Calu3 (cell line): ENCODE measurements at regions not wholly inside any gene's neighbourhood (a gene's known extent, or its start where the extent isn't known, plus 50 kb on each side); places are given as distances from the start of the nearest gene placed in this dataset.

Experiments
- BruUV-seq: library from RNA; stranded (reverse); fragments of 400-500 nt; replicated peaks from 2 replicates; lab custom pipeline; 2021; lab: Mats Ljungman, UMichigan
- CTCF ChIA-PET: fragments of 300-600 bp; sonication (Branson Sonifier 250); formaldehyde crosslinking; loops from one replicate; lab custom pipeline; 2022; ENCODE audit warnings: antibody characterized with exemption; lab: Charles Lee
- DNase-seq: peaks from one replicate; pipeline ENCODE4 v3.0.0; 2022
- H3K27ac Mint-ChIP-seq: one replicate; pipeline ENCODE4 v1.8.0; 2022; ENCODE audit warnings: mixed read lengths; ENCODE audit not compliant: unreplicated experiment
- H3K27me3 Mint-ChIP-seq: one replicate; pipeline ENCODE4 v1.8.0; 2022; ENCODE audit warnings: mixed read lengths; ENCODE audit not compliant: unreplicated experiment
- H3K36me3 Mint-ChIP-seq: one replicate; pipeline ENCODE4 v1.8.0; 2022; ENCODE audit warnings: mild to moderate bottlenecking, moderate library complexity, mixed read lengths; ENCODE audit not compliant: insufficient read depth, unreplicated experiment
- H3K4me1 Mint-ChIP-seq: one replicate; pipeline ENCODE4 v1.8.0; 2022; ENCODE audit warnings: mild to moderate bottlenecking, low read depth, mixed read lengths; ENCODE audit not compliant: unreplicated experiment
- H3K4me3 Mint-ChIP-seq: one replicate; pipeline ENCODE4 v1.8.0; 2022; ENCODE audit warnings: mild to moderate bottlenecking, low read depth, moderate library complexity, mixed read lengths; ENCODE audit not compliant: unreplicated experiment
- H3K9me3 Mint-ChIP-seq: one replicate; pipeline ENCODE4 v1.8.0; 2022; ENCODE audit warnings: low read depth, mixed read lengths; ENCODE audit not compliant: unreplicated experiment
- intact Hi-C: fragments of 100-400 bp; cut with micrococcal nuclease; formaldehyde crosslinking; loops from one replicate; pipeline ENCODE4 v1.10.0; 2022; ENCODE audit not compliant: unreplicated experiment
- TF ChIP-seq, protein P1 (sequence below): fragments of 200-600 bp; IDR thresholded peaks from one replicate; pipeline ENCODE4 v1.8.0; 2022; ENCODE audit warnings: antibody characterized with exemption; ENCODE audit not compliant: unreplicated experiment

DNA sequence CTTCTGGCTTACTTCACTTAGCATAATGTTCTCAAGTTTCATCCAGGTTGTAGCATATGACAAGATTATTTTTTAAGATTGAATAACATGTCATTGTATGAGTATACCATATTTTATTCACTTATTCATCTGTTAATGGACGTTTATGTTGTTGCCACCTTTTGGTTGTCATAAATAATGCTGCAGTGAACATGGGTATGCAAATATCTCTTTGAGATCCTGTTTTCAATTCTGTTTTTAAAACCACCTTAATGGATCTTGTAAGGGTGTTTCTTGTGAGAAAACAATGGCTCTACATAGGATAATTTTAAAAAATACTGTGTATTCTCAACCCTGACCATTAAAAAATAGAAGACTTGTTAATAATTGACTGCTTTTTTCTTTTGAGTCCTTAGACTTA lies 290.7 kb upstream of the TMEM229A start:
- intact Hi-C loops: no loop called here
- Mint-ChIP-seq H3K4me3 (no peak overlapping the region), H3K36me3 (no peaks in the 10 kb centered on the region), H3K27me3 (no peaks in the 10 kb centered on the region), H3K9me3 (peaks cover 6% of the 10 kb centered on the region), H3K27ac (no peak overlapping the region), H3K4me1 (no peaks in the 10 kb centered on the region)
- TF ChIP-seq, protein P1, sequence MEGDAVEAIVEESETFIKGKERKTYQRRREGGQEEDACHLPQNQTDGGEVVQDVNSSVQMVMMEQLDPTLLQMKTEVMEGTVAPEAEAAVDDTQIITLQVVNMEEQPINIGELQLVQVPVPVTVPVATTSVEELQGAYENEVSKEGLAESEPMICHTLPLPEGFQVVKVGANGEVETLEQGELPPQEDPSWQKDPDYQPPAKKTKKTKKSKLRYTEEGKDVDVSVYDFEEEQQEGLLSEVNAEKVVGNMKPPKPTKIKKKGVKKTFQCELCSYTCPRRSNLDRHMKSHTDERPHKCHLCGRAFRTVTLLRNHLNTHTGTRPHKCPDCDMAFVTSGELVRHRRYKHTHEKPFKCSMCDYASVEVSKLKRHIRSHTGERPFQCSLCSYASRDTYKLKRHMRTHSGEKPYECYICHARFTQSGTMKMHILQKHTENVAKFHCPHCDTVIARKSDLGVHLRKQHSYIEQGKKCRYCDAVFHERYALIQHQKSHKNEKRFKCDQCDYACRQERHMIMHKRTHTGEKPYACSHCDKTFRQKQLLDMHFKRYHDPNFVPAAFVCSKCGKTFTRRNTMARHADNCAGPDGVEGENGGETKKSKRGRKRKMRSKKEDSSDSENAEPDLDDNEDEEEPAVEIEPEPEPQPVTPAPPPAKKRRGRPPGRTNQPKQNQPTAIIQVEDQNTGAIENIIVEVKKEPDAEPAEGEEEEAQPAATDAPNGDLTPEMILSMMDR: no peak
- CTCF ChIA-PET: no interaction called here
- no peak for DNase-seq
- no TSS peak for BruUV-seq

DNA sequence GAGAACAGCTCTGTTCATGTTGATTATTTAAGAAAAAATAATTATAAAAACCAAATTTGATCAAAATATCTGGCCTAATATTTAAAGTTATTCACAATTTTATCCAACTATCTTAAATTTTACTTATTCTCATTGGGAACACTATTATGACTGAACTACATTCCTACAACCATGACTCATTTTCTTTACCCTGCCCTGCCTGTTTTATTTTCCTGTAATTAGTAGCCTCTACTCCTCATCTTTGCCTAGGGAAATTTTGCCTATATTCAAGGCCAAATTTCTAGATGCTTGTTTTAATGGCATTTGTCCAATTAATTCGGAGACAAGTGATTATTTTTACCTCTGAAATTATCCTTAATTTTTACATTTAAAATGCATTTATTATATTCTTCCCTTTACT lies 289.7 kb upstream of the TMEM229A start:
- no peak overlapping the region for H3K27ac Mint-ChIP-seq
- no peak overlapping the region for H3K4me3 Mint-ChIP-seq
- DNase-seq: no peak
- CTCF ChIA-PET: no interaction called here
- intact Hi-C loops: no loop called here
- TF ChIP-seq, protein P1: no peak
- no peaks in the 10 kb centered on the region for H3K36me3 Mint-ChIP-seq
- no peaks in the 10 kb centered on the region for H3K27me3 Mint-ChIP-seq
- no TSS peak for BruUV-seq
- no peaks in the 10 kb centered on the region for H3K4me1 Mint-ChIP-seq
- H3K9me3 Mint-ChIP-seq: peaks cover 6% of the 10 kb centered on the region

DNA sequence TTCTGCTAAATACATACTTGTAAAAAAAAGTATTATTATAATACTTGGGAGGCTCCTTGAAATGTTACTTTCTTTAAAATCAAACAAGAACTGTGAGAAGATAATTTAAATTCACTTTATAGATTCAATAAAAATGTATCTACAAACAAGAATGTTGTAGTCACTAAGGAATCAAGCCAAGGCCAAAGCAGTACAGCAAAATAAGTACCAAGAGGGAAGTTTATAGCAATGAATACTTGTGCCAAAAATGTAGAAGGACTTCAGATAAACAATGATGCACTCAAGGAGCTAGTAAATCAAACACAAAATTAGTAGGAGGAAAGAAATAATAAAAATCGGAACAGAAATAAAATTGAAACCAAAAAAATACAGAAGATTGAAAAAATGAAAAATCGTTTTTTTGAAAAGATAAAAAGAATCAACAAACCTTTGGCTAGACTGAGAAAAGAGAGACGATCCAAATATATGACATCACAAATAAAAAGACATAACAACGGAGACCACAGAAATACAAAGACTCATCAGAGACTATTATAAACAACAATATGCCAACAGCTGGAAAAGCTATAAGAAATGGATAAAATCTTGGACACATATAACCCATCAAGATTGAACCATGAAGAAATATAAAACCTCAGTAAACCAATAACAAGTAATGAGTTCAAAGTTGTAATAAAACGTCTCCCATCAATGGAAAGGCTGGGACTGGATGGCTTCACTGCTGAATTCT lies 286.0 kb upstream of the TMEM229A start:
- Mint-ChIP-seq H3K27ac (no peak overlapping the region), H3K4me3 (no peak overlapping the region), H3K36me3 (no peaks in the 10 kb centered on the region), H3K4me1 (no peaks in the 10 kb centered on the region), H3K9me3 (no peaks in the 10 kb centered on the region), H3K27me3 (no peaks in the 10 kb centered on the region)
- TF ChIP-seq, protein P1: no peak
- CTCF ChIA-PET: no interaction called here
- intact Hi-C loops: no loop called here
- no TSS peak for BruUV-seq
- DNase-seq: no peak

DNA sequence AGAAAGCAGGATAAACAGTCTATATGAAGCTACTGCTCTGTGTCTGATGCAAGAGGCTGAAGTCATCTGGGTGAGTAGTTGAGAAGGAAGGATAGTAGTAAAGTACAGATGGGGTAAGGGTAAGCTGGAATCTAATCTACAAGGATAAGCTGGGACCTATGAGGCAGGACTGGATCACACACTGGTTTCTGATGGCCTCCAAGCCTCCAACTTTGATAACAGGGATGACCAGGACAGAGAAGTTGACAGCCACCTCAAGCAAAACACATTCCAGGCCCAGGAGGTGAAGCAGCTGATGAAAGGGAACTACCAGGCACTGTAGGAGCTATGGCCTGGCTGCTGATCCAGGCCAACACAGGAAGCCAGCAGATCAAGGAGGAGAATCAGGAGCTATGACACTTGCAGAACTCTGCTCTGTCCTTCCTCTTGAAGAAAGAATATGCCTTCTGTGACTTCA lies 278.1 kb upstream of the TMEM229A start:
- no peak for DNase-seq
- no peaks in the 10 kb centered on the region for H3K27me3 Mint-ChIP-seq
- CTCF ChIA-PET: no interaction called here

More for the DNA sequence above, 278.1 kb upstream of the TMEM229A start:
- Mint-ChIP-seq H3K9me3 (no peaks in the 10 kb centered on the region), H3K36me3 (no peaks in the 10 kb centered on the region), H3K4me3 (no peak overlapping the region), H3K4me1 (no peaks in the 10 kb centered on the region), H3K27ac (no peak overlapping the region)
- TF ChIP-seq, protein P1: no peak
- intact Hi-C loops: no loop called here
- no TSS peak for BruUV-seq
